Epidermal melanocyte (primary cell): ENCODE measurements at regions not wholly inside any gene's neighbourhood (a gene's known extent, or its start where the extent isn't known, plus 50 kb on each side); places are given as distances from the start of the nearest gene placed in this dataset.

Experiments used
- DNase-seq: peaks from one replicate; pipeline ENCODE4 v3.0.0; 2011; ENCODE audit warnings: low spot score; ENCODE audit not compliant: insufficient read length

DNA sequence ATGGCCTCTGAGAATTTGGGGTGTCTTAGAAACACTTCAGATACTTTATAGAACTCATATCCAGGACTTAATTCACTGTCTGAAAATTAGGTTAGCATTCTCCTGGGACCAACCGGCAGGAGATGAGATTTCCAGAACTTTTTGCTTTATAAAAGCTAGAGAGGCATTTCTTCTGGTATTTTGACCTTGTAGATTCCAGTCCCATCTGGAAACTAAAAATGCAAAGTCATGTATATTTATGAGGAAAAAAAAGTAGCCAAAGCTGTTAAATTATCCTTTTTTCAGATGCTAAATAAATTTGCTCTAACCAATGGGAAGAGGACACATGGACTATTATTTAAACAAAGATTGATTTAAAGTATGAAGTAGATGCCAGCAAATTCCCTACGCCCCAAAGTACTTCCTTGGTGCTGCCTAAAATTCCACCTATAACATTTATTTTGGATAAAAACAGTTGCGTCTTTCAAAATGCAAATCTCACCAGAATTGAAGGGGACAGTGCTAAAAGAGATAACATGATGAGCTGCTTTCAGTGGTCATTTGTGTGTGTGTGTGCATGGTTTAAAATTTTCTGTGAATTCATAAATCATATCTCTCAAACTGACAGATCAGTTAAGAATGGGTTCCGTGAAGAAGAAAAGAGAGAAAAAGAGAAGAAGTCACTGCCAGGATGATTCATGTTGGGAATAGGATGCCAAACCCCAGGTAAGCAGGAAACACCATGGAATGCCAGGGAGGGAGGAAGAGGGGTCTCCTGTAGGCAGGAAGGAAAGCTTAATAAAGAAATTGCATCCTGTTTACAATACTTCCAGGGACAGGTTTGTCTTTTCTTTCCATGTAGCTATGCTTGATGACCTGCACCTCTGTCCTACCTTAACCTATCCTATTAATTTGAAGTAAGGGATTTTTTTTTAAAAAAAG, 97.7 kb upstream of the RGS6 start:
- DNase-seq: no peak

DNA sequence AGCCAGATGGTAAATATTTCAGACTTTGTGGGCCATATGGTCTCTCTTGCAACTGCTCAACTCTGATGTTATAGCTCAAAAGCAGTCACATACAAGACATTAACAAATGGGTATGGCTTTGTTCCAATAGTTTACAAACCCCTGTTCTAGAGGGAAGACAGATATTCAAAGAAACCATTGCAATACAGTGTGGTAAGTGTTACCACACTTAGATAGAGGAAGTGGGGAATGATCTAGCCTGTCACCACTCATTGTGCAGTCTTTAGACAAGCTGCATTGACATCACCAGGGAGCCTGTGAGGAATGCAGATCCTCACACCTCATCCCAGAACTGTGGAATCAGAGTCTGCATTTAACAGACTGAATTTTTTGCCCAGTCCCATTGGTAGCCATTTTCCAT, 80.0 kb upstream of the RGS6 start:
- no peak for DNase-seq

DNA sequence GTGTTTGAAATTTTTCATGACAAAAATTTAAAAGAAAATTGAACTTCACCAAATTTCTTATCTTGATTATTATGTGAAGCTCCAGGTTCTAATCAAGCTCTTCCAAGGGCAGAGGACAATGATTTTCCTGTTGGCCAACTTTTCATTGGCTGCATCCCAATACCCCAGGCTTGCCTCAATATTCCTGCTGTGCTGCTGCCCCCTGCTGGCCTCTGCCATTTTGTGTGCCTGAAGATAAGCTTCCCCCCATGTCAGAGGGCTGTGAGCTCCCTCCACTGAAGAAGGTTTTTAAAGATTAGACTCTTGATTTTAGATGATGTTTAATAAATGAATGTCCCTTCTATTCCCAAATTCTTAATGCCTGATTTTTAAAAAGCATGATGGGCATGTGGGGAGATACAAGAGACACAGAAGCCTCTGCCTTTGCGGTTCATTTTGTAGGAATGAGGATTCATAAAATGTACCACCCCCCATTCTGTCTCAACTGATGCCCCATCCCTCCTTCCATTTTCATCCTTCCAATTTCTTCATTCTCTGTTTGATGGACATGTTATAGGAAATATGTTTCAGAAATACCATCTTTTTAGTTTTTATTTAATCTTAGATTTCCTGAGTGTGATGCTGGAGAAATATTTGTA, 76.7 kb upstream of the RGS6 start:
- DNase-seq: no peak

DNA sequence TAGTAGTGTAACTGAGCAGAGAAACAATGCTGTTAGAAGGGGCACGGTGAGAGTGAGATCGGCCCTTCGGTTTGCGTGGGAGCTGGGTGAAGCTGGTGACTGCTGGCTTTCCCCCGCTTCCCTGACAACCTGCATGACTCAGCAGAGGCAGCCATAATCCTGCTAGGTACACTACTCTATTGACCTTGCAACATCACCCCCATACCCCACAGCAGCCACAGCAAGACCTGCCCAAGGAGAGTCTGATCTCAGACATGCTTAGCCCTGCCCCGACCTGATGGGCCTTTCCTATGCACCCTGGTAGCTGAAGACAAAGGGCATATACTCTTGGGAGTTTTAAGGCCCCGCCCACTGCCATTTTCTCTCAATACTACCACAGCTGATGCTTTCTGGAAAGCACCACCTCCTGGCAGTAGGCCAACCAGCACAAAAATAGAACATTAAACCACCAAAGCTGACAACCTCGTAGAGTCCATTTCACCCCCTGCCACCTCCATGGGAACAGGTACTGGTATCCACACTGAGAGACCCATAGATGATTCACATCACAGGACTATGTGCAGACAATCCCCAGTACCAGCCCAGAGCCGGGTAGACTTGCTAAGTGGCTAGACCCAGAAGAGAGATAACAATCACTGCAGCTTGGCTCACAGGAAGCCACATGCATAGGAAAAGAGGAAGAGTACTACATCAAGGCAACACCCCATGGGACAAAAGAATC, 75.9 kb upstream of the RGS6 start:
- DNase-seq: no peak

DNA sequence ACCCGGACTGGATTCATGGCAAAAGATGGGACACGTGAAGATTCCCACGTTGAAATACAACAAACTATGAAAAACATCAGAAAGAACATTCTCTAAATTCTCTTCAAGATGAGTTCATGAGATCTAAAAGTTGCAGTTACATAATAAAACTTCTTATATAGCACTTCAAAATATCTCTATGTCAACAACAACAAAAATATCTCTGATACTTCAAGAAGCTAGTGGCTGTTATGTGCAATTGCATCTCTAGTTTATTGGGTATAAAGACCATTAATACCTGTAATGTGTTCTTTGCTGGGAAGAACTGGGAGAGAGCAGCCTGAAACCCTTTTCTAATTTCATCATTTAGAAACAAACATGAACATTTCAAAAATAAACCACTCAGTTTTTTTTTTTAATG, 69.2 kb upstream of the RGS6 start:
- no peak for DNase-seq

DNA sequence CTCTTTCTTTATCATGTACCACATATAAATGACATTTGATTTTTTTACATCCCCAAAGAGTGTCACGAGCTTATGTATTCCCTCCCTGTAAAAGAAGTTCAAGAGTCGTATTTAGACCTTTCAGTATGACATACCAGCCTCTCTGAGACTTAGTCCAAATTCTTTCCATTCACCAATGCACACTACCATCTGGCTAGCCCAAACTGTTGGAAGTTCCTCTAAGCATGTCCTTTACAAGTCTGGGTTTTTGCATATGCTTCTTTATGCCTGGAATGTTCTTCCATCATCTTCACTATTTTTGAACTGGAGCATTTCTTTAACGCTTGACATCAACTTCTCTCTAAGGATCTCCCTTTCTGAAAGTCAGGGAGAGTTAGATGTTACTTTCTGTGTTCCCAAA, 68.5 kb upstream of the RGS6 start:
- no peak for DNase-seq
